DOHH2 (cell line): ENCODE measurements at regions not wholly inside any gene's neighbourhood (a gene's known extent, or its start where the extent isn't known, plus 50 kb on each side); places are given as distances from the start of the nearest gene placed in this dataset.

Experiments used
- H3F3A ChIP-seq: fragments of 200-600 bp; sonication (generic), shearing (Covaris generic); 2 replicates; pipeline ENCODE4 v1.6.0; 2016; ENCODE audit warnings: antibody characterized with exemption, mild to moderate bottlenecking; ENCODE audit not compliant: control insufficient read depth, insufficient read depth
- H3K27ac ChIP-seq: fragments of 200-600 bp; sonication (generic); 2 replicates; pipeline ENCODE4 v1.5.1; 2014; ENCODE audit warnings: low read depth, mild to moderate bottlenecking, low read length, moderate library complexity
- H3K27me3 ChIP-seq: fragments of 200-600 bp; sonication (generic); 2 replicates; pipeline ENCODE4 v1.6.1; 2014; ENCODE audit warnings: mild to moderate bottlenecking, low read length, mixed read lengths; ENCODE audit not compliant: control insufficient read depth
- H3K36me3 ChIP-seq: fragments of 200-600 bp; sonication (generic); 2 replicates; pipeline ENCODE4 v1.6.1; 2014; ENCODE audit warnings: mild to moderate bottlenecking, low read length, moderate library complexity, mixed read lengths; ENCODE audit not compliant: control insufficient read depth
- H3K4me1 ChIP-seq: fragments of 200-600 bp; sonication (generic); 2 replicates; pipeline ENCODE4 v1.6.1; 2014; ENCODE audit warnings: mild to moderate bottlenecking, low read length, mixed read lengths; ENCODE audit not compliant: control insufficient read depth
- H3K4me2 ChIP-seq: fragments of 200-600 bp; sonication (generic); 2 replicates; pipeline ENCODE4 v1.6.0; 2014; ENCODE audit warnings: mild to moderate bottlenecking, low read length, moderate library complexity
- H3K4me3 ChIP-seq: fragments of 200-600 bp; sonication (generic); 2 replicates; pipeline ENCODE4 v1.5.1; 2014; ENCODE audit warnings: mild to moderate bottlenecking, low read length, mixed read lengths
- H3K79me2 ChIP-seq: fragments of 200-600 bp; sonication (generic); 2 replicates; pipeline ENCODE4 v1.6.1; 2014; ENCODE audit warnings: mild to moderate bottlenecking, low read length, mixed read lengths; ENCODE audit not compliant: control insufficient read depth
- H3K9me2 ChIP-seq: fragments of 200-600 bp; sonication (generic); replicated peaks from 2 replicates; pipeline ENCODE4 v1.6.1; 2014; ENCODE audit warnings: mild to moderate bottlenecking, low read length, mixed read lengths; ENCODE audit not compliant: control insufficient read depth
- H3K9me3 ChIP-seq: fragments of 200-600 bp; sonication (generic); 2 replicates; pipeline ENCODE4 v1.6.1; 2014; ENCODE audit warnings: antibody characterized with exemption, low read length, mixed read lengths; ENCODE audit not compliant: control insufficient read depth, insufficient read depth
- H4K20me1 ChIP-seq: fragments of 200-600 bp; sonication (generic); 2 replicates; pipeline ENCODE4 v1.6.0; 2014; ENCODE audit warnings: low read depth, mild to moderate bottlenecking, antibody characterized with exemption, low read length, moderate library complexity; ENCODE audit not compliant: control insufficient read depth, insufficient read depth
- EZH2phosphoT487 ChIP-seq: fragments of 200-600 bp; sonication (generic); IDR thresholded peaks from 2 replicates; pipeline ENCODE4 v1.6.1; 2017; ENCODE audit warnings: borderline replicate concordance, mild to moderate bottlenecking, antibody characterized with exemption, low read length, moderate library complexity, mixed read lengths
- TF ChIP-seq, protein P1 (sequence below): fragments of 200-600 bp; sonication (generic); IDR thresholded peaks from one replicate; pipeline ENCODE4 v1.5.1; 2014; ENCODE audit warnings: antibody characterized with exemption, mild to moderate bottlenecking, low read depth, low read length; ENCODE audit not compliant: poor library complexity, severe bottlenecking

- TF ChIP-seq, protein P1, sequence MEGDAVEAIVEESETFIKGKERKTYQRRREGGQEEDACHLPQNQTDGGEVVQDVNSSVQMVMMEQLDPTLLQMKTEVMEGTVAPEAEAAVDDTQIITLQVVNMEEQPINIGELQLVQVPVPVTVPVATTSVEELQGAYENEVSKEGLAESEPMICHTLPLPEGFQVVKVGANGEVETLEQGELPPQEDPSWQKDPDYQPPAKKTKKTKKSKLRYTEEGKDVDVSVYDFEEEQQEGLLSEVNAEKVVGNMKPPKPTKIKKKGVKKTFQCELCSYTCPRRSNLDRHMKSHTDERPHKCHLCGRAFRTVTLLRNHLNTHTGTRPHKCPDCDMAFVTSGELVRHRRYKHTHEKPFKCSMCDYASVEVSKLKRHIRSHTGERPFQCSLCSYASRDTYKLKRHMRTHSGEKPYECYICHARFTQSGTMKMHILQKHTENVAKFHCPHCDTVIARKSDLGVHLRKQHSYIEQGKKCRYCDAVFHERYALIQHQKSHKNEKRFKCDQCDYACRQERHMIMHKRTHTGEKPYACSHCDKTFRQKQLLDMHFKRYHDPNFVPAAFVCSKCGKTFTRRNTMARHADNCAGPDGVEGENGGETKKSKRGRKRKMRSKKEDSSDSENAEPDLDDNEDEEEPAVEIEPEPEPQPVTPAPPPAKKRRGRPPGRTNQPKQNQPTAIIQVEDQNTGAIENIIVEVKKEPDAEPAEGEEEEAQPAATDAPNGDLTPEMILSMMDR = no peak
- TF ChIP-seq EZH2phosphoT487 = no peak
Observed at GRCh38 chr3:22091329-22091728, 340.3 kb upstream of the ZNF385D start.

GRCh38 chr3:22098021-22098420, 347.0 kb upstream of the ZNF385D start:
- Histone ChIP-seq H3K4me2 (no peak overlapping the region), H3K79me2 (no peaks in the 10 kb centered on the region), H4K20me1 (no peaks in the 10 kb centered on the region), H3K36me3 (no peaks in the 10 kb centered on the region), H3K4me1 (no peaks in the 10 kb centered on the region), H3K4me3 (no peak overlapping the region), H3F3A (no peaks in the 10 kb centered on the region), H3K9me2 (no peaks in the 10 kb centered on the region), H3K9me3 (no peaks in the 10 kb centered on the region), H3K27ac (no peak overlapping the region), H3K27me3 (no peaks in the 10 kb centered on the region)
- TF ChIP-seq EZH2phosphoT487 = no peak
- TF ChIP-seq, protein P1 = no peak

More at GRCh38 chr3:22091329-22091728, 340.3 kb upstream of the ZNF385D start:
- no peak overlapping the region for H3K27ac ChIP-seq
- no peaks in the 10 kb centered on the region for H3K27me3 ChIP-seq
- no peaks in the 10 kb centered on the region for H4K20me1 ChIP-seq
- H3K4me2 ChIP-seq = no peak overlapping the region
- H3K79me2 ChIP-seq = no peaks in the 10 kb centered on the region
- no peaks in the 10 kb centered on the region for H3F3A ChIP-seq
- no peaks in the 10 kb centered on the region for H3K9me2 ChIP-seq
- no peaks in the 10 kb centered on the region for H3K9me3 ChIP-seq
- no peaks in the 10 kb centered on the region for H3K36me3 ChIP-seq
- H3K4me3 ChIP-seq = no peak overlapping the region
- H3K4me1 ChIP-seq = no peaks in the 10 kb centered on the region

DNA sequence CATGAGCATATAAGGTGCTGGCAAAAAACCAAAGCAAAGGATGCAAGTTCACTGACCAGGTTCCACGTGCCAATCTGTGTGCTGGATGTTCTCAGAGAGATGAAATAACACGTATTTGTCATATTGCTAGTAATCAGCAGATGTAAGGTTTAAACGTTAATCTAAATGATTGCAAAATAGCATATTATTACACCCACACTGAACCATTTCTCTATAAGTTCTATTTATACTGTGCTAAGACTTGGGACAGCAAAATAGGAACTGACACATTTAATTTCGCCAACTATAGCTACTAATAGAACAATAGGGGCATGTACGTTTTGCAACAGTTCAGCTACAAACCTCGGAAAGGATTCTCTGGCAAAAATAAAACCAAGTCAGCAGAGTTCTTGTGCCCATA, 350.3 kb upstream of the ZNF385D start:
- H3K9me3 ChIP-seq = no peaks in the 10 kb centered on the region
- H3K79me2 ChIP-seq = no peaks in the 10 kb centered on the region
- no peaks in the 10 kb centered on the region for H3K27me3 ChIP-seq
- H4K20me1 ChIP-seq = no peaks in the 10 kb centered on the region
- no peaks in the 10 kb centered on the region for H3K36me3 ChIP-seq
- no peaks in the 10 kb centered on the region for H3K4me1 ChIP-seq
- TF ChIP-seq, protein P1 = no peak
- TF ChIP-seq EZH2phosphoT487 = no peak
- H3K4me3 ChIP-seq = no peak overlapping the region
- H3K27ac ChIP-seq = no peak overlapping the region
- H3K4me2 ChIP-seq = no peak overlapping the region
- H3K9me2 ChIP-seq = no peaks in the 10 kb centered on the region
- no peaks in the 10 kb centered on the region for H3F3A ChIP-seq

- Histone ChIP-seq H3K4me1 (no peaks in the 10 kb centered on the region), H3K27ac (no peak overlapping the region), H3K4me2 (no peak overlapping the region), H3K36me3 (no peaks in the 10 kb centered on the region), H3K4me3 (no peak overlapping the region), H3K79me2 (no peaks in the 10 kb centered on the region), H4K20me1 (no peaks in the 10 kb centered on the region), H3K9me3 (no peaks in the 10 kb centered on the region), H3K9me2 (no peaks in the 10 kb centered on the region), H3K27me3 (no peaks in the 10 kb centered on the region), H3F3A (no peaks in the 10 kb centered on the region)
- no peak for TF ChIP-seq EZH2phosphoT487
- TF ChIP-seq, protein P1 = no peak
Observed at GRCh38 chr3:22101811-22102210, 350.8 kb upstream of the ZNF385D start.
